Kidney glomerular epithelial cell (primary cell): ENCODE measurements at regions not wholly inside any gene's neighbourhood (a gene's known extent, or its start where the extent isn't known, plus 50 kb on each side); places are given as distances from the start of the nearest gene placed in this dataset.
A peak's percentile ranks its signal among the peaks of the same experiment; 100 is the strongest.

Source experiments
- DNase-seq: peaks from one replicate; lab custom pipeline; 2025; lab: John Stamatoyannopoulos, UW

DNA sequence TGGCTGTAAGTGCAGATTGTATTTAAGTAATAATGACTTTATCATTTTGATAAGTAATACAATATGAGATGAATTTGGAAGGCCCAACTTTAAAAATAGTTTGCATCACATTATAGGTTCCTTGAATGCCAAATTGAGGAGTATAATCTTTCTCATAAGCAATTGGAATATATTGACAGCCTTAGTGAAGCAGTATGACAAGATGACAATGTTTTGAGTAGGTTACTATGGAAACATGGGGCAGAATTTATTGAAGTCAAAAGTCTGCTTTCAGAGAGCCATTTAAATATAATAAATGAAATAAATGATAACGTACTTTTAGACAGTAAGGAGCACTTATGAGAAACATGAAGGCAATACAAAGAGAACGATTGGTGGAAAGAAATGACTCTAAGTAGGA is 776.4 kb downstream of the TECRL start:
- DNase-seq, result no peak

GRCh38 chr4:63620271-63620670 is 789.0 kb downstream of the TECRL start:
- DNase-seq, result no peak

GRCh38 chr4:63619771-63620170 is 789.5 kb downstream of the TECRL start:
- no peak for DNase-seq

DNA sequence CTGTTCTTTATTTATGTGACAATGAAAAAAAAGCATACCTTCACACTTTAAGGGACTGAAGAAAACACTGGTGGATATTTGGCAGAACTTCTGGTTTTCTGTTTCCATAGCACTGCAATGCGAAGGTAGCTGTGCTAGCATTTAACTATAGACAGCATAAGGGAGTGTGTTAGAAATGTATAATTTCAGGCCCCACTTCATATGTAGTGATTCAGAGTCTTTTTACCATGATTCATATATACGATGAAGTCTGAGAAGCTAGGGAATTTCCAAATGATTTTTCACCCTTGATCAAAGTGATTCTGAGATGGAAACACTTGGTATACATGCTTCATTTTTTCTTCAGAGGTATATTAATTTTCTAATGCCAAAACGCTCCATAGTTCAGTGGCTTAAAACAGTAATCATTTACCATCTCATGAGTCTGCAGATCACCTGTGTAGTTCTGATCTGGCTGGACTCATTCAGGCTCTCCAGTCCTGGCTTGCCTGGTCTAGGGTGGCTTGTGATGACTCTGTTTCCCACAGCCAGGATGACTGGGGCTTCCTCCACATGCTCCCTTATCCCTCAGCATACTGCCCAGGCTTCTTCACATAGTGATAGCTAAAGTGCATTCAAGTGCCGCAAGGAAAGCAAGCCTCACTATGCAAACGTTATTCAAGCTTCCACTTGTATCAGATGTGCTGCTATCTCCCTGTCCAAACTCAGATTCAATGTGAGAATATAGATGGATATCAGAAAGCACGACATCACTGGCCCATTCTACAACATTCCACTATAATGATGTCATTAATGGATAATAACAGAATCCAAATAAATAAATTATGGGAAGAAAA is 790.1 kb downstream of the TECRL start:
- no peak for DNase-seq

DNA sequence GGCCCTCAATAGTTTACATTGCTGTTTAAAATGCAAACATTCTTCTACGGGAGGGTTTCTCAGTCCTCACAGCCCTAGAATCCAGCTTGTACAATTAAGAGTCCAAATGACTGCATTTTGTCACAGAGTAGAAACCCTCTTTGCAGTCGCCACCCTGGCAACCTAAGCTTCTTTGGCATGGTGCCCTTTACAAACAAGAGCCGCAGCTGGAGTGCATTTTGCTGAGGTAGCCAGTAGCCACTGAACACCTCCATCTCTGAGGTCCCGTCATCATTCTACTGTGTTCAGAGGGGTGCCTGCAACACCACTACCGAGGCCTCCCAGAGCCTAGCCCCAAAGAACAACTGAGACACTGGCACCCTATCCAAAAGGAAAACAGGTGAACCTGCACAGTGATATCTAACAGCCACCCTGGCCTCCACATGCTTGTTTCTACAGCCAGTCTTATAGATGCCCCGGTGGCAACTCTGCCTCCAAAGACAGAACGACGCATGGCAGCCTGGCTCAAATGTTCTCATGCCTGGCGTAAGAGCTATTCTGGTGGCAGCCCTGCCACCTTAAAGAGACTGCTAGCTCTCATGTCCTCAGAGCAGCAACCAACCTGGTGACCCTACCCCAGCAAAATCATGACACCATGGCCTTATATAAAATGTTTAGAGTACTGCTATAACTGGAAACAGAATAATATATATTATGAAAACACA is 801.9 kb downstream of the TECRL start:
- no peak for DNase-seq

- no peak for DNase-seq
These were observed 819.5 kb downstream of the TECRL start for GRCh38 chr4:63589796-63590195.

DNA sequence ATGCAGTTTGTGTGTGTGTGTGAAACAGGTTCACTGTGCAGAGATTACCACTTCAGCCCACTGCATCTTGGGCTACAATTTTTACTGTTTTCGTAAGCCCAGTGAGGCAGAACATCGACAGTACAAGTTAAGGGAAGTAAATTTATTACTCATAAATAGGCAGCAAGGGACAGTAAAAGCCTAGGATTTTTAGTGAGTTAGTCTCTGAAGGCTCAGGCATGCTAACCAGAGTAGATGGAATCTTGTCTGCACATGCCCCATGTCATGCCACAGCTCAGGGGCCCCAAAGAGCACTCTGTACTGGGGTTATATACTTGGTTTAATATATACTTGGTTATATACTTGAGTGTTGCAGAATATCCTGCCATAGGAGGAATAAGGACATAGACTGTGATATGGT is 825.7 kb downstream of the TECRL start:
- DNase-seq, result peak; percentile 13

DNA sequence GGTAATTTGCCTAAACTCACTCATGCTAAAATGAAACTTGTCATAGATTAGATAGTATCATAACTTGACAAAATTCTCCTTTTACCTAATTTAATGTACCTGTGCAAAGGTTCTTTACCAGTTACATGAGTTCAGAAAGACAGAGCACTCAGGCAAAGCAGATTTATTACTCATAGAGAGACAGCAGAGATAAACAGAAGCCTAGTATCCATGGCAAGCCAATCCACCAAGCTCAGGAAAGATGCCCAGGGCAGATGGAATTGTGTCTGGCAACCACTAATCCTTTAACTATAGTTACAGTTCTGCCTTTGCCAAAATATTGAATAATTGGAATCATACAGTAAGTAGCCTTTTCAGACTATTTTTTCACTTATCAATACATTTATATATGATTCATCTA is 826.2 kb downstream of the TECRL start:
- DNase-seq, result peak; percentile 19

- DNase-seq, result no peak
These were observed 828.3 kb downstream of the TECRL start for GRCh38 chr4:63580796-63581475.

- no peak for DNase-seq
These were observed 830.9 kb downstream of the TECRL start for GRCh38 chr4:63578383-63578782.

DNA sequence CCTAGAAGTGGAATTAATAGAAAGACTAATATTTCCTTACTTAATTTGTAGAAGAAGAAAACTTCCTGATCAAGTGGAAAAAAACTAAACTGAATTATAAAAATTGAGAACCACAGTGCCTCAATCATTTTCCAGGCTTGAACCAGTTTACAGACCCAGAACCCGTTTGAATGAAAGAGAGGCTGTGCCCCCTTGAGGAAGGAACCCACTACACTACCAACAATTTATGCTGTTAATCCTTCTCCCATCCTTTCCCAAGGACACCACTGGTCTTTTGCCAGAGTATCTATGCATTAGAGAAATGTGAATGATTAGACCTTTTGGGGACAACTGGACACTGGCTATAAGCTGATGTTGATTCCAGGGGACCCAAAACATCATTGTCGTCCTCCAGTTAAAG is 842.6 kb downstream of the TECRL start:
- no peak for DNase-seq

- no peak for DNase-seq
These were observed 845.8 kb downstream of the TECRL start for GRCh38 chr4:63563288-63564014.

DNA sequence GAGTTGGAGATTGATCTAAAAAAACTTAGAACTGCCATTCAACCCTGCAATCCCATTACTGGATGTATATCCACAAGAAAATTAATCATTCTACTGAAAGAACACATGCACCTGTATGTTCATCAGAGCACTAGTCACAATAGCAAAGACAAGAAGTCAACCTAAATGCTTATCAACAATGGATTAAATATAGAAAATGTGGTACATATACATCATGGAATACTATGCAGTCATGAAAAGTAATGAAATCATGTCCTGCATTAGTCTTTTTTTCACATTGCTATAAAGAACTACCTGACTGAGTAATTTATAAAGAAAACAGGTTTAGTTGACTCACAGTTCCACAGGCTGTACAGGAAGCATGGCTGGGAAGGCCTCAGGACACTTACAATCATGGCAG is 850.5 kb downstream of the TECRL start:
- DNase-seq, result no peak

DNA sequence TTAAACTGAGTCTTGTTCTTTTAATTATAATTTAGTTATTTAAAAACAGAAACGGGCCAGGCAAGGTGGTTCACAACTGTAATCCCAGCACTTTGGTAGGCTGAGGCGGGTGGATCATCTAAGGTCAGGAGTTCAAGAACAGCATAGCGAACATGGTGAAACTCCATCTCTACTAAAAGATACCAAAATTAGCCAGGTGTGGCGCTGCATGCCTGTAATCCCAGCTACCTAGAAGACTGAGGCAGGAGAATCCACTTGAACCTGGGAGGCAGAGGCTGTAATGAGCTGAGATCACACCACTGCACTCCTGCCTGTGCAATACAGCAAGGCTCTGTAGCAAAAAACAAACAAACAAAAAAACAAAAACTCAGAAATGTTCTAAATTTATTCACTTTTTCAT is 852.9 kb downstream of the TECRL start:
- no peak for DNase-seq

GRCh38 chr4:63553123-63553522 is 856.1 kb downstream of the TECRL start:
- DNase-seq, result no peak

DNA sequence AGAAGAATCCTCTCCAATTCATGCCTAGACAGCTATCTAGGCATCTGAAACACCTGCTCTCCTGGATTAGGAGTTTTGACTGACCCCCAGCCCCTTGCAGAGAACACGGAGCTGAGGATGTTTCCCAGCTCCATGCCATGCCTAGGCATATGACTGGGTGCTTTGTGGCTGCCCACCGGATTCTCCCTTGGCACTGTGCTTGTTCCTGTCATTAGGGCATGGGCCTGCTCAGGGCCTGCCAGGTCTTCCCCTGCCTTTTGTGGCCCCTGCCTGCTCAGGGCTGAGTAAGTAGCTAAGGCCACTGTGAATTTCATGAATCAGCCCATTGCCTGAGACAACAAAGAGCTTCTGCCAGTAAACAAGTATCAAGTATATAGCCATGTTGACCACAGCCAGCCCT is 867.4 kb downstream of the TECRL start:
- DNase-seq, result no peak

- DNase-seq, result no peak
These were observed 879.5 kb downstream of the TECRL start for GRCh38 chr4:63529581-63530337.

DNA sequence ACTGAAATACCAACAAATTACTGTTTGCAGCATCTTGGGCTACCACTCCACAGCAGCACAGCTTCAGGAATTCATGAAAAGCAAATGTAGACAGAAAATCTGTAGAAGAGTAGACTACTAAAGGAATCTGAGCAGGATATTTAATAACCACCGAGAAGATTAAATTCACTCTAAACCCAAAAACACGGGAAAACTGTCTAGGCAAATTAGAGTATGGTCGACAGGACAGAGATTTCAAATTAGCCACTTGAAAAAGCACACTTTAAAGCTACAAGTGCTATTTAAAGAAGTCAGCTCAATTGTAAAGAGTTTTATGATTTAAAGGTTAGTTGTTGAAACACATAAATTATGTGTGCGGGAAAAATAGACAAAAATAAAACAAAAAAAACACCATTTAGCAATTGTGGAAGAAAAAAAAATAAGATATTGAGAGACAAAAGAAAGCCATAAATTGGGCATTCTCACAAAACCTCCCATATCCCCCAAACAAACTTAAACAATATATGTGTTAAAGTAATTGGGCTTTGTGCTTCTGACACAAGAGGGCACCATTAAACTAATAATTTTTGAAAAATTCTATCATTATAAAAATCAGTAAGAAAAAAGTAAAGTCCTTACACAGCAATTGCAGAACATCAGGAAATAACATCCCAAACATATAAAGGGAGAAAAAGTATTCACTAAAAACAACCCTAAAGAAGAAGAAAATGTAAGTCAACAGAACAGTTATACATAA is 880.8 kb downstream of the TECRL start:
- no peak for DNase-seq

DNA sequence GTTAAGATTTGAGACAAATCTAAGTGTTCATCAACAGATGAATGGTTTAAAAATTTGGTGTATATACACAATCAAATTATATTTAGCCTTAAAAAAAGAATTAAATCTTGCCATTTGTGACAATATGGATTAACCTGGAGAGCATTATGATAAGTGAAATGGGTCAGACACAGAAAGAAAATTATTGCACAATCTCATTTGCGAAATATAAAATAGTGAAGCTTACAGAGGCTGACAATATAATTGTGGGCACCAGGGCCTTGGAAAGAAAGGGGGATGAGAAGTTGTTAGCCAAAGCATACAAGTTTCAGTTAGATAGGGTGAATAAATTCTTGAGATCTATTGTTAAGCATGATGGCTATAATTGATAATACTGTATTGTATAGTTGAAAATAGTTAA is 883.0 kb downstream of the TECRL start:
- DNase-seq, result no peak

- no peak for DNase-seq
These were observed 884.5 kb downstream of the TECRL start for GRCh38 chr4:63524764-63525163.
